Ascending aorta (tissue), 2 donors: ENCODE measurements at regions not wholly inside any gene's neighbourhood (a gene's known extent, or its start where the extent isn't known, plus 50 kb on each side); places are given as distances from the start of the nearest gene placed in this dataset.

Source experiments
- DNase-seq, 2 donors: peaks; one replicate each; pipeline ENCODE4 v3.0.0-alpha.2; 2019; ENCODE audit warnings: low spot score in 2 of 2
- H3K27ac ChIP-seq, 2 donors: fragments of 200-600 bp; sonication (generic); one replicate each; pipeline ENCODE4 v1.5.1; 2016 to 2017; ENCODE audit warnings: mild to moderate bottlenecking in 1 of 2
- H3K27me3 ChIP-seq: fragments of 200-600 bp; sonication (generic); one replicate; pipeline ENCODE4 v1.5.1; 2017
- H3K36me3 ChIP-seq, 2 donors: fragments of 200-600 bp; sonication (generic); one replicate each; pipeline ENCODE4 v1.5.1; 2016
- H3K4me1 ChIP-seq, 2 donors: fragments of 200-600 bp; sonication (generic); one replicate each; pipeline ENCODE4 v1.5.1; 2016 to 2017; ENCODE audit warnings: mild to moderate bottlenecking in 1 of 2
- H3K4me3 ChIP-seq, 2 donors: fragments of 200-600 bp; sonication (generic); one replicate each; pipeline ENCODE4 v1.5.1; 2016 to 2017; ENCODE audit warnings: mild to moderate bottlenecking in 1 of 2
- H3K9me3 ChIP-seq, 2 donors: fragments of 200-600 bp; sonication (generic); one replicate each; pipeline ENCODE4 v1.5.1; 2016
- CTCF ChIP-seq, 3 experiments: fragments of 200-600 bp in 2 of 3; fragments of 450-650 bp in 1 of 3; sonication (generic) in 2 of 3; IDR thresholded peaks; one replicate each; pipeline ENCODE4 v1.5.1; 2016 to 2019; ENCODE audit warnings: antibody characterized with exemption in 3 of 3, mild to moderate bottlenecking in 1 of 3, moderate library complexity in 1 of 3
- intact Hi-C: fragments of 100-400 bp; cut with DNase I; formaldehyde crosslinking; loops from one replicate; pipeline ENCODE4 v1.15.1; 2023

- no peak for TF ChIP-seq CTCF (IDR thresholded peaks at IDR 0.05)
- Histone ChIP-seq H3K9me3 (no peaks in the 10 kb centered on the region), H3K36me3 (no peaks in the 10 kb centered on the region), H3K27me3 (no peaks in the 10 kb centered on the region), H3K27ac (no peak overlapping the region), H3K4me1 (no peaks in the 10 kb centered on the region), H3K4me3 (no peak overlapping the region)
- intact Hi-C loops = no loop called here
- no peak for DNase-seq
Observed at GRCh38 chr18:44245019-44245418, 435.7 kb upstream of the SETBP1 start.

DNA sequence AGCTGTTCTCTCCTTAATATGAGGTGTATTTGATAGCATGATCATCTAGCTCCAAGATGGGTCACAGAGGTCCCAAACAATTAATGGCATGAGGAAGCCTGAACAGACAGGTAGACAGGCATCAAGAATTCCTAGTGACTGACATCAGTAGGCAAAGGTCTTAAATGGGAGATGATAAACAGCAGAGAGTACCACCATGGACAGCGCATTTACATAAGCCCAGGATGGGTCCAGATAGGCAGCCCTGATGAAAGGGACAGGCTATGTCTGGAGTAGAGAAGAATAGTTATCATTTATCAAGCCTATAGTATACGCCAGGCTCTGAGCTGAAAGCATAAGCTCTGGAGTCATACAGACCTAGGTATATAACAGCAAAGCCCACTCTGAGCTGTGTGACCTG lies 434.7 kb upstream of the SETBP1 start:
- no peak for TF ChIP-seq CTCF (IDR thresholded peaks at IDR 0.05)

DNA sequence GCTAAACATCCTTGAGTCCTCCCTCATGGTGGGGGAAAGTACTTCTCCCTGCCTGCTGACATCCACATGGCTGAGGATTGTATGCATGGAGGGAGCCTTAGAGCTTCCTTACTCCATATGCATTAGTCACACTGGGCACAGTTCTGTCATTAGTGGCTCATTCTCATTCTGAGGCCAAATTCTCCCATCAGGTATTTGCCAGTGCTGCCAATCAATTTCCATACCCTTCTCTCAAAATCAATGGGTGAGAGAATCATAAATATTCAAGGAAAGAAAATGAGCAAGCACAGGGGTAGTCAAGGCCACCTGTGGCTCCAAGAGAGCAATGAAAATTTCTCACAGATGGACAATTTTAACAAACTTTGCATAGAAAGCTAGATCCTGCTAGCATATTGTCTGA lies 422.6 kb upstream of the SETBP1 start:
- Histone ChIP-seq H3K27ac (no peak overlapping the region), H3K4me3 (no peak overlapping the region), H3K4me1 (no peaks in the 10 kb centered on the region), H3K9me3 (peaks cover 0 to 20% of the 10 kb centered on the region in 2 donors), H3K27me3 (no peaks in the 10 kb centered on the region), H3K36me3 (no peaks in the 10 kb centered on the region)
- no peak for DNase-seq
- no peak for TF ChIP-seq CTCF (IDR thresholded peaks at IDR 0.05)
- intact Hi-C loops = no loop called here

More for the DNA sequence above, 434.7 kb upstream of the SETBP1 start:
- Histone ChIP-seq H3K36me3 (no peaks in the 10 kb centered on the region), H3K27ac (no peak overlapping the region), H3K27me3 (no peaks in the 10 kb centered on the region), H3K4me3 (no peak overlapping the region), H3K4me1 (no peaks in the 10 kb centered on the region), H3K9me3 (no peaks in the 10 kb centered on the region)
- intact Hi-C loops = no loop called here
- DNase-seq = no peak

- TF ChIP-seq CTCF (IDR thresholded peaks at IDR 0.05) = no peak
- no peaks in the 10 kb centered on the region for H3K27me3 ChIP-seq
- no peaks in the 10 kb centered on the region for H3K36me3 ChIP-seq
- H3K9me3 ChIP-seq = peaks cover 0 to 24% of the 10 kb centered on the region in 2 donors
- no peak for DNase-seq
- intact Hi-C loops = no loop called here
- H3K27ac ChIP-seq = no peak overlapping the region
- H3K4me1 ChIP-seq = no peaks in the 10 kb centered on the region
- no peak overlapping the region for H3K4me3 ChIP-seq
Observed at GRCh38 chr18:44258576-44258975, 422.1 kb upstream of the SETBP1 start.

DNA sequence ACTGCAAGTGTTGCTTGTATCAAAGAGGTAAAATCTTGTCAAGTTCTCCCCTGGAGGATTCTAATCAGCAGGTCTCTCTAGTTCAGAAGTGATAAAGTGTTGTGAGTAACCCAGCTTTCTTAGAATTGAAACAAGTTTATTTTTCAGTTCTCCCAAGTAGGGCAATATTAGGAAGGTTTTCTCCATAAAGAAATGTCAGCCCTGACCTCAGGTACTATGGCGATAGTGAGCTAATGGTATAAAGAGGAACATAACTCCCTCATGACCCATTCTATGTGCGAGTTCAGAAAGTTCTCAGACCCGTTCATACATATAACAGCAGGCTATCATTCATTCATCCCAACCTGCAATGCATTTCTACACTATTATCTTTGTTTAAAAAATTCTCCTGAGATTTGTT lies 421.1 kb upstream of the SETBP1 start:
- no peak overlapping the region for H3K27ac ChIP-seq
- H3K4me1 ChIP-seq = no peaks in the 10 kb centered on the region
- no peak for DNase-seq
- peaks cover 0 to 24% of the 10 kb centered on the region in 2 donors for H3K9me3 ChIP-seq
- H3K27me3 ChIP-seq = no peaks in the 10 kb centered on the region
- no peak for TF ChIP-seq CTCF (IDR thresholded peaks at IDR 0.05)
- no peaks in the 10 kb centered on the region for H3K36me3 ChIP-seq
- intact Hi-C loops = no loop called here
- H3K4me3 ChIP-seq = no peak overlapping the region

- Histone ChIP-seq H3K27me3 (no peaks in the 10 kb centered on the region), H3K9me3 (peaks cover 0 to 24% of the 10 kb centered on the region in 2 donors), H3K4me1 (no peaks in the 10 kb centered on the region), H3K27ac (no peak overlapping the region), H3K4me3 (no peak overlapping the region), H3K36me3 (no peaks in the 10 kb centered on the region)
- DNase-seq = no peak
- no peak for TF ChIP-seq CTCF (IDR thresholded peaks at IDR 0.05)
- intact Hi-C loops = no loop called here
Observed at GRCh38 chr18:44265437-44265836, 415.3 kb upstream of the SETBP1 start.
